Cardiac muscle cell (in vitro differentiated cells and primary cell): ENCODE measurements at regions not wholly inside any gene's neighbourhood (a gene's known extent, or its start where the extent isn't known, plus 50 kb on each side); places are given as distances from the start of the nearest gene placed in this dataset.

ENCODE experiments used
- DNase-seq, 2 donors: peaks; one replicate each; pipeline versions ENCODE4 v3.0.0 to v3.0.0-alpha.2; 2010 to 2017; ENCODE audit warnings: low read depth in 1 of 2, low spot score in 1 of 2
- H3K27ac ChIP-seq: fragments of 200-600 bp; sonication (generic); 2 replicates; pipeline ENCODE4 v1.5.1; 2016
- H3K27me3 ChIP-seq: fragments of 200-600 bp; sonication (generic); 2 replicates; pipeline ENCODE4 v1.6.0; 2016; ENCODE audit warnings: control low read depth
- H3K36me3 ChIP-seq: fragments of 200-600 bp; sonication (generic); 2 replicates; pipeline ENCODE4 v1.5.1; 2016; ENCODE audit warnings: control low read depth
- H3K4me1 ChIP-seq: fragments of 200-600 bp; sonication (generic); 2 replicates; pipeline ENCODE4 v1.8.1; 2017; ENCODE audit warnings: low read depth, mild to moderate bottlenecking, mixed run types
- H3K4me3 ChIP-seq: fragments of 200-600 bp; sonication (generic); 2 replicates; pipeline ENCODE4 v1.5.1; 2016; ENCODE audit warnings: mild to moderate bottlenecking
- H3K9me3 ChIP-seq: fragments of 200-600 bp; sonication (generic); 2 replicates; pipeline ENCODE4 v1.5.1; 2017; ENCODE audit warnings: low read depth, mild to moderate bottlenecking, control low read depth
- CTCF ChIP-seq: IDR thresholded peaks from 2 replicates; pipeline ENCODE4 v1.5.1; 2012; ENCODE audit warnings: low read depth, mild to moderate bottlenecking, low read length

GRCh38 chr6:4506223-4506622 is 270.0 kb upstream of the CDYL start:
- no peak overlapping the region for H3K4me3 ChIP-seq
- H3K36me3 ChIP-seq = no peaks in the 10 kb centered on the region
- DNase-seq = no peak
- H3K9me3 ChIP-seq = no peaks in the 10 kb centered on the region
- no peaks in the 10 kb centered on the region for H3K27me3 ChIP-seq
- H3K27ac ChIP-seq = no peak overlapping the region
- H3K4me1 ChIP-seq = peaks cover 4% of the 10 kb centered on the region
- no peak for TF ChIP-seq CTCF

- Histone ChIP-seq H3K4me3 (no peak overlapping the region), H3K9me3 (no peaks in the 10 kb centered on the region), H3K27me3 (no peaks in the 10 kb centered on the region), H3K27ac (no peak overlapping the region), H3K4me1 (peaks cover 4% of the 10 kb centered on the region), H3K36me3 (no peaks in the 10 kb centered on the region)
- DNase-seq = no peak
- TF ChIP-seq CTCF = no peak
Observed at GRCh38 chr6:4504700-4505099, 271.5 kb upstream of the CDYL start.

- Histone ChIP-seq H3K36me3 (no peaks in the 10 kb centered on the region), H3K4me1 (peaks cover 4% of the 10 kb centered on the region), H3K4me3 (no peak overlapping the region), H3K9me3 (no peaks in the 10 kb centered on the region), H3K27ac (no peak overlapping the region), H3K27me3 (no peaks in the 10 kb centered on the region)
- DNase-seq = no peak
- no peak for TF ChIP-seq CTCF
Observed at GRCh38 chr6:4503700-4504099, 272.5 kb upstream of the CDYL start.

- H3K4me1 ChIP-seq = no peaks in the 10 kb centered on the region
- H3K27ac ChIP-seq = no peak overlapping the region
- H3K9me3 ChIP-seq = no peaks in the 10 kb centered on the region
- TF ChIP-seq CTCF = no peak
- no peak overlapping the region for H3K4me3 ChIP-seq
- no peaks in the 10 kb centered on the region for H3K27me3 ChIP-seq
- H3K36me3 ChIP-seq = no peaks in the 10 kb centered on the region
- no peak for DNase-seq
Observed at GRCh38 chr6:4496284-4496683, 279.9 kb upstream of the CDYL start.

GRCh38 chr6:4491501-4492260 is 284.5 kb upstream of the CDYL start:
- Histone ChIP-seq H3K27me3 (no peaks in the 10 kb centered on the region), H3K4me3 (no peak overlapping the region), H3K36me3 (no peaks in the 10 kb centered on the region), H3K4me1 (peaks cover 2% of the 10 kb centered on the region), H3K9me3 (no peaks in the 10 kb centered on the region), H3K27ac (no peak overlapping the region)
- TF ChIP-seq CTCF = no peak
- peak in 1 of 2 donors; percentile 18 for DNase-seq
